LNCaP clone FGC (cell line): ENCODE measurements at regions not wholly inside any gene's neighbourhood (a gene's known extent, or its start where the extent isn't known, plus 50 kb on each side); places are given as distances from the start of the nearest gene placed in this dataset.

Source experiments
- DNase-seq: peaks from one replicate; pipeline ENCODE4 v3.0.0-alpha.2; 2011; ENCODE audit warnings: low read depth
- H3K4me3 ChIP-seq: 2 replicates; pipeline ENCODE4 v1.5.1; 2011; ENCODE audit warnings: mild to moderate bottlenecking, low read depth, low read length, control low read depth
- TF ChIP-seq, protein P1 (sequence below): IDR thresholded peaks from 2 replicates; pipeline ENCODE4 v1.5.1; 2012; ENCODE audit warnings: mild to moderate bottlenecking; ENCODE audit not compliant: control insufficient read depth, insufficient read depth; ENCODE audit errors: extremely low read depth

DNA sequence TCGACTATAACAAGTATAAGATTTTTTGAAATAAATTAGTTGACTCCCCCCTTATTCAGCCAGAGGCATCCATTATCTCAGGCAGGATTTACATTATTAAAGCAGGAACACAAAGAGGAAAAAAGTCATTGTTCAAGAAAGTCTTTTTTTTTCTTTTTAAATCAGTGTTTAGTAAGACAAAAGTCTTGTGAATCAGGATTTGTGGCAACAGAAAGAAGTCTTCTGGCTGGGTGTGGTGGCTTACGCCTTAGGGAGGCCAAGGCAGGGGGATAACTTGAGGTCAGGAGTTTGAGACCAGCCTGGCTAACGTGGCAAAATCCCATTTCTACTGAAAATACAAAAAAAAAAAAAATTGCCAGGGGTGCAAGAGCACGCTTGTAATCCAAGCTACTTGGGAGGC lies 505.5 kb downstream of the LMO4 start:
- H3K4me3 ChIP-seq = no peak overlapping the region
- TF ChIP-seq, protein P1, sequence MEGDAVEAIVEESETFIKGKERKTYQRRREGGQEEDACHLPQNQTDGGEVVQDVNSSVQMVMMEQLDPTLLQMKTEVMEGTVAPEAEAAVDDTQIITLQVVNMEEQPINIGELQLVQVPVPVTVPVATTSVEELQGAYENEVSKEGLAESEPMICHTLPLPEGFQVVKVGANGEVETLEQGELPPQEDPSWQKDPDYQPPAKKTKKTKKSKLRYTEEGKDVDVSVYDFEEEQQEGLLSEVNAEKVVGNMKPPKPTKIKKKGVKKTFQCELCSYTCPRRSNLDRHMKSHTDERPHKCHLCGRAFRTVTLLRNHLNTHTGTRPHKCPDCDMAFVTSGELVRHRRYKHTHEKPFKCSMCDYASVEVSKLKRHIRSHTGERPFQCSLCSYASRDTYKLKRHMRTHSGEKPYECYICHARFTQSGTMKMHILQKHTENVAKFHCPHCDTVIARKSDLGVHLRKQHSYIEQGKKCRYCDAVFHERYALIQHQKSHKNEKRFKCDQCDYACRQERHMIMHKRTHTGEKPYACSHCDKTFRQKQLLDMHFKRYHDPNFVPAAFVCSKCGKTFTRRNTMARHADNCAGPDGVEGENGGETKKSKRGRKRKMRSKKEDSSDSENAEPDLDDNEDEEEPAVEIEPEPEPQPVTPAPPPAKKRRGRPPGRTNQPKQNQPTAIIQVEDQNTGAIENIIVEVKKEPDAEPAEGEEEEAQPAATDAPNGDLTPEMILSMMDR = no peak
- DNase-seq = no peak

DNA sequence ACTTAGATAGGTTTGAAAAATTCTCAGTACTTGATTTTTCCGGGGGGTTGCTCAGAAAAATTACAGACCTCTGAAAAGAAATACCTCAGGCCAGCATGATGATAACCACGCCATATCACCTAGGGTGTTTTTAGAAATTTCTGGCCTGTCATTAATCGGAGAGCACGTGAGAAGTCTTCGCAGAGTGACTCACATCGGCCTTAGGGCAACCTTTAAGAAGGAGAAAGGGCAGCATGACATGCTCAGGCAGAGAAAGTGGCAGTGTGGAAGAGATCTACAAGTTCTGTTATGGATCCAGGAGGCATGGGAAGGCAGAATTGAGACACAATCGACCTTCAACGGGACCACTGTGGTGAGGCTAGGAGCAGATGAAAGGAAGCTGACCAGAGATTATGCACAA lies 506.3 kb downstream of the LMO4 start:
- no peak overlapping the region for H3K4me3 ChIP-seq
- TF ChIP-seq, protein P1 = no peak
- no peak for DNase-seq

DNA sequence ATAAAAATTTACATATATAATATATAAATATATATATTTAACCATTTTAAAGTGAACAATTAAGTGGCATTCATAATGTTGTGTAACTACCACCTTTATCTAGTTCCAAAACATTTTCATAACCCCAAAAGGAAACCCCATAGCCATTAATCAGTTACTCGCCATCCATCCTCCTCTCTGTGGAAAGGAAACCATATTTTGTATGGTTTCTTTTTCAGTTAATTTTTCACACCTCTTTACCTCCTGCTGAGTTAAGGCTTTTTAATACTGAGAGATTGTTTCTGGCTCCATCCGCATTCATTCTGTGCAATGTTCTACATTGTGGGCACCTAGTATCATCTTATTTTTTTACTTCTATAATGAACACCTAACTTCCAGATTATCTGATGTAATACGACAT lies 512.1 kb downstream of the LMO4 start:
- no peak for DNase-seq
- TF ChIP-seq, protein P1 = no peak
- H3K4me3 ChIP-seq = no peak overlapping the region

DNA sequence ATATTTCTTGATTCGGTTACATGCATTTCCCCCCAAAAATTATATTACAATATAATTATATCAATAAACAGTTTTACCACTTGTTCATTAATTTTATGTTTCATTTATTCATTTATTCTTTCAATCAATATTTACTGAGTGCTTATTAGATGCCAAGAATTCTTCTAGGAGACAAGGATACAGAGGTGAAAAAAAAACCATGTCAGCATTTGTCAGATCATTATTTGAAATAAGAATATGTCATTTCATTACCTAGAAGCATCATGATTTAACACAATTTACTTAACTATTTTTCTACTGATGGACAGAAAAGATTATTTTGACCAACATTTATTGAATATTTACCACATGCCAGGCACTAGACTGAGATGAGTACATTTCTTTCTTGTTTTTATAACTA lies 512.7 kb downstream of the LMO4 start:
- TF ChIP-seq, protein P1 = no peak
- no peak for DNase-seq
- no peak overlapping the region for H3K4me3 ChIP-seq

DNA sequence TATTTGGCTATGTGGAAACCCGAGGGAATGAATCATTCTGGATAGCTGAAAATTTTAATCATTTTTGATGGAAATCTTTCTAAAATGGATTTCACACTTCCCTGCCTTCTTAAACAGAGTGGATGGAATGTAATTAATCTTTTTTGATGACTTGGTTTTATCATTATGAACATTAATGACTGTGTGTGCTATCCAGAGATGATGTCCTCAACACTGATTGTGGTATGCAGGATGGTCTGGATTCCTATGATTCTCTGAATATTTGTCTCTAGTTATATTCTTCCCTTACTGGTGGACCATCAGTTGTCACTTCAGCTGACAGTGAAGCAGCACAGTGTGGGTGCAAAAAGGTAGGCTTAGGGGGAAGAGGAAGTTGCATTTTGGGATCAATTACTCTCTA lies 513.5 kb downstream of the LMO4 start:
- DNase-seq = no peak
- no peak overlapping the region for H3K4me3 ChIP-seq
- TF ChIP-seq, protein P1 = no peak

DNA sequence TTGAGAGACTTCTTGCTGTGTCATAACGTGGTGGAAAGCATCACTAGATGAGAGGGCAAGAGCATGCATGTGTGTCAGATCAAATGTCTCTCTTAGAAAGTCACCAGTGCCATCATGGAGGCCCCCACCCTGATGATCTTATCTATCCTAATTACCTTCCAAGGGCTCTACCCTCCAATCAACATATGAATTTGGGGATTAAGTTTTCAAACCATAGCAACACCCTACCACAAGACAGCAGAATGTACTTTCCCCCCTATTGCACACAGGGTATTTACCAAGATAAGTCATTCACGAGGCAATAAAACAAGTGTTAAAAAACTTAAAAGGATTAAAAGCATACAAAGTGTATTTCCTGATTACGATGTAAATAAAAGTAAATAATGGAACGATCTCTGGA lies 515.6 kb downstream of the LMO4 start:
- TF ChIP-seq, protein P1 = no peak
- DNase-seq = no peak
- no peak overlapping the region for H3K4me3 ChIP-seq

DNA sequence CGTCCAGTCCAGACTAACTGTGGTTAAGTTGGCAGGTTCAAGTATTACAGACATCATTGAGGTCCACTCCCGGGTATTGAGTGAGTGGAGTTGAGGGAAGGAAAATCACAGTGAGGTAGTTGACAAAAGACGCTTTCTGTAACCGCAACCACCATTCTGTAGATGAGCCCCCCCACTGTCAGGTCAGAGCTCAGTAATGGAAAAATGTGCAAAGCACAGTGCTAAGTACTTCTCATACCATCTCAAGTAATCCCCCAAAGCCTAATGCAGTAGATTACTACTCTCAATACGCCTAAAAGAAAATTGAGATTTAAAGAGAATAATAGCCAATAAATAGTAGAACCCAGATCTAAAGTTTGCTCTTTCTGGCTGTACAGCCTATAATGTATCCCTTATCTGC lies 522.8 kb downstream of the LMO4 start:
- TF ChIP-seq, protein P1 = no peak
- H3K4me3 ChIP-seq = no peak overlapping the region
- no peak for DNase-seq
